ENCODE measurements at regions not wholly inside any gene's neighbourhood (a gene's known extent, or its start where the extent isn't known, plus 50 kb on each side); places are given as distances from the start of the nearest gene placed in this dataset.
"Not testable (repeated sequence)": the region's sequence is repeated elsewhere in the genome, so short reads cannot be mapped to it uniquely, and the experiment has no call there.

- DNase-seq = no peak
Observed at GRCh38 chr4:38280323-38280706, 320.1 kb downstream of the PTTG2 start.

GRCh38 chr4:38281371-38282071 lies 321.3 kb downstream of the PTTG2 start:
- DNase-seq = no peak

GRCh38 chr4:38283724-38284123 lies 323.5 kb downstream of the PTTG2 start:
- DNase-seq = no peak

- DNase-seq = no peak
Observed at GRCh38 chr4:38284294-38285030, 324.3 kb downstream of the PTTG2 start.

- no peak for DNase-seq
Observed at GRCh38 chr4:38287101-38287851, 327.1 kb downstream of the PTTG2 start.

GRCh38 chr4:38289553-38289952 lies 329.4 kb downstream of the PTTG2 start:
- no peak for DNase-seq

- DNase-seq = no peak
Observed at GRCh38 chr4:38290366-38290765, 330.2 kb downstream of the PTTG2 start.

GRCh38 chr4:38290914-38291313 lies 330.7 kb downstream of the PTTG2 start:
- DNase-seq = no peak

GRCh38 chr4:38292529-38292928 lies 332.3 kb downstream of the PTTG2 start:
- no peak for DNase-seq

GRCh38 chr4:38294238-38294637 lies 334.0 kb downstream of the PTTG2 start:
- DNase-seq = no peak

- DNase-seq = no peak
Observed at GRCh38 chr4:38297061-38297460, 336.9 kb downstream of the PTTG2 start.

- no peak for DNase-seq
Observed at GRCh38 chr4:38298868-38299713, 338.9 kb downstream of the PTTG2 start.

- DNase-seq = no peak
Observed at GRCh38 chr4:38302910-38303309, 342.7 kb downstream of the PTTG2 start.

GRCh38 chr4:38304460-38304859 lies 344.3 kb downstream of the PTTG2 start:
- DNase-seq = not testable (repeated sequence)

GRCh38 chr4:38306482-38307071 lies 346.4 kb downstream of the PTTG2 start:
- DNase-seq = no peak

- DNase-seq = no peak
Observed at GRCh38 chr4:38308728-38309311, 348.6 kb downstream of the PTTG2 start.

GRCh38 chr4:38309471-38309870 lies 349.3 kb downstream of the PTTG2 start:
- DNase-seq = no peak

GRCh38 chr4:38310446-38311043 lies 350.3 kb downstream of the PTTG2 start:
- peak; percentile 44 for DNase-seq

GRCh38 chr4:38311495-38312126 lies 351.4 kb downstream of the PTTG2 start:
- no peak for DNase-seq

- DNase-seq = no peak
Observed at GRCh38 chr4:38313175-38313574, 350.8 kb upstream of the KLF3 start.

GRCh38 chr4:38313999-38314561 lies 349.9 kb upstream of the KLF3 start:
- DNase-seq = no peak

Data from activated T-cell treated with anti-CD3 and anti-CD28 coated beads for 4 hours (primary cell).